Neuronal stem cell (in vitro differentiated cells): ENCODE measurements at regions not wholly inside any gene's neighbourhood (a gene's known extent, or its start where the extent isn't known, plus 50 kb on each side); places are given as distances from the start of the nearest gene placed in this dataset.

Source experiments
- DNase-seq: peaks from one replicate; pipeline ENCODE4 v3.0.0-alpha.2; 2013; ENCODE audit warnings: low spot score
- H2AFZ ChIP-seq: one replicate; pipeline ENCODE4 v1.6.1; 2013; ENCODE audit warnings: mild to moderate bottlenecking, low read length, inconsistent platforms
- H2AK5ac ChIP-seq: 2 replicates; pipeline ENCODE4 v1.6.1; 2013; ENCODE audit warnings: low read depth, mild to moderate bottlenecking, inconsistent platforms, low read length, moderate library complexity, mixed read lengths
- H2BK120ac ChIP-seq: 2 replicates; pipeline ENCODE4 v1.6.1; 2013; ENCODE audit warnings: low read depth, mild to moderate bottlenecking, inconsistent platforms, low read length, moderate library complexity, mixed read lengths
- H2BK12ac ChIP-seq: one replicate; pipeline ENCODE4 v1.6.1; 2013; ENCODE audit warnings: low read length, inconsistent platforms
- H2BK15ac ChIP-seq: 2 replicates; pipeline ENCODE4 v1.6.1; 2013; ENCODE audit warnings: mild to moderate bottlenecking, low read length, inconsistent platforms, mixed read lengths
- H2BK5ac ChIP-seq: one replicate; pipeline ENCODE4 v1.6.1; 2013; ENCODE audit warnings: inconsistent platforms, mild to moderate bottlenecking, low read length, moderate library complexity
- H3K14ac ChIP-seq: one replicate; pipeline ENCODE4 v1.6.1; 2013; ENCODE audit warnings: low read length, inconsistent platforms
- H3K18ac ChIP-seq: 2 replicates; pipeline ENCODE4 v1.6.1; 2013; ENCODE audit warnings: low read length, inconsistent platforms
- H3K23ac ChIP-seq: 2 replicates; pipeline ENCODE4 v1.6.1; 2013; ENCODE audit warnings: low read depth, mild to moderate bottlenecking, mixed read lengths, low read length, inconsistent platforms; ENCODE audit not compliant: poor library complexity
- H3K27ac ChIP-seq: replicated peaks from 3 replicates; pipeline ENCODE4 v1.5.1; 2013; ENCODE audit warnings: low read length, inconsistent platforms
- H3K27me3 ChIP-seq, 3 experiments: 2 replicates each; pipeline ENCODE4 v1.6.1; 2013; ENCODE audit warnings: low read length in 3 of 3, mild to moderate bottlenecking in 2 of 3, inconsistent platforms in 1 of 3, low read depth in 1 of 3, mixed read lengths in 1 of 3, moderate library complexity in 1 of 3; ENCODE audit not compliant: control insufficient read depth in 3 of 3, insufficient read depth in 3 of 3
- H3K36me3 ChIP-seq, 2 donors: replicated peaks in 1 of 2; 2 replicates each; pipeline ENCODE4 v1.6.1; 2013; ENCODE audit warnings: low read length in 2 of 2; ENCODE audit not compliant: control insufficient read depth in 2 of 2, insufficient read depth in 2 of 2
- H3K4ac ChIP-seq: 2 replicates; pipeline ENCODE4 v1.6.1; 2013; ENCODE audit warnings: inconsistent platforms, mild to moderate bottlenecking, low read length, moderate library complexity
- H3K4me1 ChIP-seq, 2 donors: 1 replicate in 1 of 2; 2 replicates in 1 of 2; pipeline ENCODE4 v1.6.1; 2013; ENCODE audit warnings: low read length in 2 of 2, low read depth in 1 of 2; ENCODE audit not compliant: control insufficient read depth in 2 of 2, insufficient read depth in 1 of 2
- H3K4me2 ChIP-seq: one replicate; pipeline ENCODE4 v1.6.1; 2013; ENCODE audit warnings: mild to moderate bottlenecking, low read length, inconsistent platforms; ENCODE audit not compliant: insufficient read depth, poor library complexity, severe bottlenecking
- H3K4me3 ChIP-seq, 2 donors: 2 replicates each; pipeline ENCODE4 v1.5.1; 2013; ENCODE audit warnings: low read length in 2 of 2, mild to moderate bottlenecking in 2 of 2, inconsistent platforms in 1 of 2, moderate library complexity in 1 of 2
- H3K79me1 ChIP-seq: one replicate; pipeline ENCODE4 v1.6.1; 2013; ENCODE audit warnings: low read depth, mild to moderate bottlenecking, inconsistent platforms, low read length, moderate library complexity
- H3K9ac ChIP-seq: one replicate; pipeline ENCODE4 v1.6.1; 2013; ENCODE audit warnings: mild to moderate bottlenecking, low read depth, low read length, inconsistent platforms; ENCODE audit not compliant: poor library complexity
- H3K9me3 ChIP-seq, 2 donors: replicated peaks in 1 of 2; 2 replicates each; pipeline versions ENCODE3 to v1.6.1; 2013; ENCODE audit warnings: low read length in 2 of 2, mild to moderate bottlenecking in 2 of 2, inconsistent platforms in 1 of 2, low read depth in 1 of 2, mixed read lengths in 1 of 2, moderate library complexity in 1 of 2; ENCODE audit not compliant: control insufficient read depth in 2 of 2, insufficient read depth in 1 of 2
- H4K8ac ChIP-seq: one replicate; pipeline ENCODE4 v1.6.1; 2013; ENCODE audit warnings: low read depth, mild to moderate bottlenecking, inconsistent platforms, low read length, moderate library complexity
- H4K91ac ChIP-seq: one replicate; pipeline ENCODE4 v1.6.1; 2013; ENCODE audit warnings: low read length, low read depth, mild to moderate bottlenecking, inconsistent platforms; ENCODE audit not compliant: poor library complexity
- WGBS, 2 donors: extraction: QIAGEN DNeasy Blood & Tissue Kit; methylation state at CpG; one replicate each; pipeline ENCODE4 v1.1.7; 2013; ENCODE audit warnings: missing lambda C conversion rate in 2 of 2, mixed read lengths in 1 of 2; ENCODE audit not compliant: insufficient read length in 2 of 2, insufficient replicate concordance in 1 of 2; ENCODE audit errors: extremely low coverage in 2 of 2; 5-methylcytosine and 5-hydroxymethylcytosine counted together

DNA sequence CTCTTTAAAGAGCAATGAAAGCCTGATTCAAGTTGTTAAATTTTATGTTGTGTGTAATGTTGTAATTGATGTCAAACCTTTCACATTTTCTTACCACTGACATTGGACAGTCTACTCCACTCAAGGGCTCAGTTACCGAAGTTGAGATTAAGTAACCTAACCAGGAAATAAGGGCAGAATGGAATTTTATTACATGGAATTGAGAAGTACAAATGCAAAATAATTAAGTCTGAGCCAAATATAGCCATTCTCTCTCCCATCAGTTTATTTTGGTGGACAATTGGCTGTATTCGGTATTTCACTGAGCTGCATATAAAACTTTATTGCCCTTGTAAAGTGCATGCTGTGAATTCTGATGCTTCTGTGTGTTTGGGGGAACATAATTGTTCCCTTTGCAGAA lies 231.5 kb downstream of the TTC32 start:
- H3K27ac ChIP-seq, result no peak overlapping the region
- no peaks in the 10 kb centered on the region for H3K79me1 ChIP-seq
- H3K23ac ChIP-seq, result no peak overlapping the region
- no peak overlapping the region for H2BK5ac ChIP-seq
- no CpG with 5 or more reads among the region's 2 CpGs for WGBS, 2 donors
- no peaks in the 10 kb centered on the region for H3K36me3 ChIP-seq
- no peaks in the 10 kb centered on the region for H3K9me3 ChIP-seq
- no peak overlapping the region for H2BK15ac ChIP-seq
- no peak overlapping the region for H2AK5ac ChIP-seq
- no peak overlapping the region for H3K4ac ChIP-seq
- DNase-seq, result no peak
- H2BK120ac ChIP-seq, result no peak overlapping the region
- no peak overlapping the region for H2BK12ac ChIP-seq
- H3K4me3 ChIP-seq, result no peak overlapping the region
- no peak overlapping the region for H4K91ac ChIP-seq
- H4K8ac ChIP-seq, result no peak overlapping the region
- no peak overlapping the region for H3K18ac ChIP-seq
- no peak overlapping the region for H3K14ac ChIP-seq
- H3K4me1 ChIP-seq, result peaks cover 0 to 7% of the 10 kb centered on the region in 2 donors
- no peak overlapping the region for H3K4me2 ChIP-seq
- no peak overlapping the region for H2AFZ ChIP-seq
- H3K9ac ChIP-seq, result no peak overlapping the region
- peaks cover 0 to 2% (median 0%) of the 10 kb centered on the region in 3 experiments for H3K27me3 ChIP-seq

GRCh38 chr2:19669559-19669958 lies 232.2 kb downstream of the TTC32 start:
- Histone ChIP-seq H3K18ac (no peak overlapping the region), H3K4me2 (no peak overlapping the region), H3K4me1 (peaks cover 0 to 6% of the 10 kb centered on the region in 2 donors), H2BK120ac (no peak overlapping the region), H2AFZ (no peak overlapping the region), H3K79me1 (no peaks in the 10 kb centered on the region), H3K36me3 (no peaks in the 10 kb centered on the region), H3K14ac (no peak overlapping the region), H2BK15ac (no peak overlapping the region), H3K27ac (no peak overlapping the region), H2BK5ac (no peak overlapping the region), H3K27me3 (peaks cover 0 to 2% (median 0%) of the 10 kb centered on the region in 3 experiments), H4K8ac (no peak overlapping the region), H3K4ac (no peak overlapping the region), H2AK5ac (no peak overlapping the region), H2BK12ac (no peak overlapping the region), H3K23ac (no peak overlapping the region), H3K9ac (no peak overlapping the region), H3K9me3 (no peaks in the 10 kb centered on the region), H3K4me3 (no peak overlapping the region), H4K91ac (no peak overlapping the region)
- DNase-seq, result no peak
- WGBS, 2 donors, result no CpG with 5 or more reads among the region's 9 CpGs

DNA sequence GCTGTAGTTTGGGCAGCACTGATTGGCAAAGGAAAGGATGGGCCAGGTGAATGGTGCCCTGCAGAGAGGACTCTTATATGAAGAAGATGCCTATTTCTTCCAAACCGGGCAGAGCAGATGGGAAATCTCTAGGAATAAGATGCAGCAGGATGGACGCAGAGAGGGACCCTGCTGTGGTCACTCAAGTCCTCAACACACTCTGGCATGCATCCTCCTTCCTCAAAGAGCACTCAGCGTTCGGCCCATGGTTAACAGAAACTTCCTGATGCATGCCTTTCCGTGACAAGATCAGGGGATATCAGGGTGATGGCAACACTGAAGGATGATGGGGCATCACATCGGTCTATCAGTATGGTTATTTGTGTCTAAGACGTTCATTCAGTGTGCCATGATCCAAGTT lies 232.7 kb downstream of the TTC32 start:
- H2BK12ac ChIP-seq, result no peak overlapping the region
- no peak overlapping the region for H2BK15ac ChIP-seq
- no peaks in the 10 kb centered on the region for H3K79me1 ChIP-seq
- no peak overlapping the region for H3K27ac ChIP-seq
- no peak overlapping the region for H3K4ac ChIP-seq
- H3K23ac ChIP-seq, result no peak overlapping the region
- H3K9ac ChIP-seq, result no peak overlapping the region
- H3K4me2 ChIP-seq, result no peak overlapping the region
- H3K4me3 ChIP-seq, result no peak overlapping the region
- no peaks in the 10 kb centered on the region for H3K36me3 ChIP-seq
- H2AFZ ChIP-seq, result no peak overlapping the region
- H4K91ac ChIP-seq, result no peak overlapping the region
- no CpG with 5 or more reads among the region's 7 CpGs for WGBS, 2 donors
- peaks cover 0 to 2% (median 0%) of the 10 kb centered on the region in 3 experiments for H3K27me3 ChIP-seq
- H2BK120ac ChIP-seq, result no peak overlapping the region
- no peak overlapping the region for H3K18ac ChIP-seq
- DNase-seq, result no peak
- H3K9me3 ChIP-seq, result no peaks in the 10 kb centered on the region
- H3K4me1 ChIP-seq, result peaks cover 0 to 7% of the 10 kb centered on the region in 2 donors
- H2AK5ac ChIP-seq, result no peak overlapping the region
- H2BK5ac ChIP-seq, result no peak overlapping the region
- H4K8ac ChIP-seq, result no peak overlapping the region
- H3K14ac ChIP-seq, result no peak overlapping the region

- Histone ChIP-seq H3K14ac (no peak overlapping the region), H3K4ac (no peak overlapping the region), H3K27ac (no peak overlapping the region), H3K79me1 (no peaks in the 10 kb centered on the region), H4K91ac (no peak overlapping the region), H3K4me2 (no peak overlapping the region), H3K23ac (no peak overlapping the region), H3K18ac (no peak overlapping the region), H2AK5ac (no peak overlapping the region), H2AFZ (no peak overlapping the region), H3K36me3 (no peaks in the 10 kb centered on the region), H3K4me1 (peaks cover 0 to 7% of the 10 kb centered on the region in 2 donors), H3K27me3 (no peaks in the 10 kb centered on the region), H3K9ac (no peak overlapping the region), H2BK12ac (no peak overlapping the region), H2BK120ac (no peak overlapping the region), H2BK5ac (no peak overlapping the region), H2BK15ac (no peak overlapping the region), H3K9me3 (no peaks in the 10 kb centered on the region), H4K8ac (no peak overlapping the region), H3K4me3 (no peak overlapping the region)
- DNase-seq, result no peak
- no CpG with 5 or more reads among the region's 8 CpGs for WGBS, 2 donors
Observed at GRCh38 chr2:19667536-19667949, 234.2 kb downstream of the TTC32 start.
